H1 (cell line): ENCODE measurements at regions not wholly inside any gene's neighbourhood (a gene's known extent, or its start where the extent isn't known, plus 50 kb on each side); places are given as distances from the start of the nearest gene placed in this dataset.

Source experiments
- CTCF ChIA-PET: fragments of 300-600 bp; sonication (Branson Sonifier 250); formaldehyde crosslinking; loops from one replicate; lab custom pipeline; 2021; ENCODE audit not compliant: partially characterized antibody; lab: Charles Lee
- POLR2A ChIA-PET: fragments of 300-600 bp; sonication (Branson Sonifier 250); formaldehyde crosslinking; loops from one replicate; lab custom pipeline; 2021; ENCODE audit warnings: inconsistent platforms; ENCODE audit not compliant: partially characterized antibody; lab: Charles Lee
- DNase-seq, 2 experiments: peaks; one replicate each; pipeline versions ENCODE4 v3.0.0 to v3.0.0-alpha.2; 2010 to 2022; ENCODE audit warnings: low spot score in 2 of 2, low read depth in 1 of 2, mixed read lengths in 1 of 2
- FAIRE-seq: peaks from 2 replicates; lab custom pipeline; 2011; peaks lifted over from hg19 to GRCh38; lab: Jason Lieb, UNC
- H2AFZ ChIP-seq: 2 replicates; pipeline ENCODE4 v1.8.1; 2012; ENCODE audit warnings: low read length, inconsistent platforms
- H2AK5ac ChIP-seq: 2 replicates; pipeline ENCODE4 v1.6.1; 2013; ENCODE audit warnings: low read depth, low read length
- H2BK120ac ChIP-seq: replicated peaks from 2 replicates; pipeline ENCODE3; 2013; ENCODE audit warnings: low read depth, low read length, inconsistent platforms
- H2BK12ac ChIP-seq: 2 replicates; pipeline ENCODE4 v1.6.1; 2013; ENCODE audit warnings: low read depth, low read length
- H2BK15ac ChIP-seq: 2 replicates; pipeline ENCODE4 v1.6.1; 2013; ENCODE audit warnings: low read length
- H2BK20ac ChIP-seq: 2 replicates; pipeline ENCODE4 v1.6.1; 2013; ENCODE audit warnings: low read length
- H2BK5ac ChIP-seq: 2 replicates; pipeline ENCODE4 v1.6.1; 2013; ENCODE audit warnings: low read depth, low read length
- H3K14ac ChIP-seq: 2 replicates; pipeline ENCODE4 v1.6.1; 2013; ENCODE audit warnings: inconsistent platforms; ENCODE audit not compliant: insufficient read length
- H3K18ac ChIP-seq: 2 replicates; pipeline ENCODE4 v1.6.1; 2013; ENCODE audit warnings: low read length; ENCODE audit errors: extremely low read depth
- H3K23ac ChIP-seq: 2 replicates; pipeline ENCODE4 v1.6.1; 2013; ENCODE audit warnings: inconsistent platforms; ENCODE audit not compliant: insufficient read length
- H3K23me2 ChIP-seq: 2 replicates; pipeline ENCODE4 v1.6.1; 2013; ENCODE audit warnings: low read depth, low read length
- H3K27ac ChIP-seq: 2 replicates; pipeline ENCODE4 v1.6.1; 2011; ENCODE audit warnings: low read depth, low read length, inconsistent platforms
- H3K27me3 ChIP-seq, 4 experiments: replicated peaks in 1 of 4; 1 replicate in 1 of 4; 2 replicates in 3 of 4; pipeline versions ENCODE4 v1.6.1 to v1.8.1; 2011 to 2013; ENCODE audit warnings: low read length in 3 of 4, mild to moderate bottlenecking in 3 of 4, inconsistent platforms in 2 of 4, mixed read lengths in 2 of 4, moderate library complexity in 1 of 4; ENCODE audit not compliant: control insufficient read depth in 3 of 4, insufficient read depth in 3 of 4; ENCODE audit errors: extremely low read depth in 1 of 4
- H3K36me3 ChIP-seq, 4 experiments: 2 replicates each; pipeline versions ENCODE4 v1.6.1 to v1.8.1; 2011 to 2013; ENCODE audit warnings: mild to moderate bottlenecking in 4 of 4, low read length in 3 of 4, moderate library complexity in 2 of 4, control low read depth in 1 of 4, inconsistent platforms in 1 of 4; ENCODE audit not compliant: insufficient read depth in 4 of 4, control insufficient read depth in 2 of 4
- H3K4ac ChIP-seq: replicated peaks from 2 replicates; pipeline ENCODE3; 2013; ENCODE audit warnings: low read length, low read depth, mixed read lengths, inconsistent platforms; ENCODE audit not compliant: insufficient read length
- H3K4me1 ChIP-seq, 4 experiments: replicated peaks in 1 of 4; 1 replicate in 1 of 4; 2 replicates in 3 of 4; pipeline versions ENCODE4 v1.6.1 to v1.8.1; 2011 to 2013; ENCODE audit warnings: low read length in 3 of 4, inconsistent platforms in 2 of 4, mixed read lengths in 1 of 4; ENCODE audit not compliant: insufficient read depth in 4 of 4, control insufficient read depth in 3 of 4
- H3K4me2 ChIP-seq, 2 experiments: 2 replicates each; pipeline versions ENCODE4 v1.6.1 to v1.8.1; 2011 to 2013; ENCODE audit warnings: low read depth in 2 of 2, low read length in 2 of 2, control low read depth in 1 of 2, inconsistent platforms in 1 of 2, mild to moderate bottlenecking in 1 of 2; ENCODE audit not compliant: insufficient read depth in 1 of 2
- H3K4me3 ChIP-seq, 4 experiments: fragments of 200-600, 300-600 bp in 1 of 4; sonication (generic), shearing (Covaris generic), sonication (Bioruptor Twin) in 1 of 4; 2 replicates each; pipeline versions ENCODE4 v1.5.1 to v1.8.1; 2011 to 2016; ENCODE audit warnings: low read length in 4 of 4, low read depth in 3 of 4, control low read depth in 2 of 4, inconsistent platforms in 2 of 4, mild to moderate bottlenecking in 2 of 4, mixed read lengths in 1 of 4, moderate library complexity in 1 of 4; ENCODE audit not compliant: insufficient read depth in 2 of 4; ENCODE audit errors: extremely low read depth in 1 of 4
- H3K56ac ChIP-seq: replicated peaks from 2 replicates; pipeline ENCODE3; 2013; ENCODE audit warnings: low read depth, mild to moderate bottlenecking, mixed read lengths, low read length, inconsistent platforms; ENCODE audit not compliant: insufficient read length
- H3K79me1 ChIP-seq: 2 replicates; pipeline ENCODE4 v1.6.1; 2013; ENCODE audit warnings: low read depth, low read length, control low read depth
- H3K79me2 ChIP-seq, 2 experiments: 2 replicates each; pipeline versions ENCODE4 v1.6.1 to v1.8.1; 2012 to 2013; ENCODE audit warnings: low read length in 2 of 2, mild to moderate bottlenecking in 2 of 2, inconsistent platforms in 1 of 2; ENCODE audit not compliant: insufficient read depth in 2 of 2, control insufficient read depth in 1 of 2
- H3K9ac ChIP-seq, 4 experiments: replicated peaks in 1 of 4; 1 replicate in 1 of 4; 2 replicates in 3 of 4; pipeline versions ENCODE4 v1.6.1 to v1.8.1; 2011 to 2013; ENCODE audit warnings: low read depth in 3 of 4, low read length in 3 of 4, control low read depth in 2 of 4, mild to moderate bottlenecking in 2 of 4, moderate library complexity in 2 of 4, inconsistent platforms in 1 of 4; ENCODE audit errors: extremely low read depth in 1 of 4
- H3K9me3 ChIP-seq, 2 experiments: 2 replicates each; pipeline versions ENCODE4 v1.6.1 to v1.8.1; 2012 to 2013; ENCODE audit warnings: mild to moderate bottlenecking in 2 of 2, moderate library complexity in 2 of 2, control low read depth in 1 of 2, inconsistent platforms in 1 of 2, low read depth in 1 of 2, low read length in 1 of 2, mixed read lengths in 1 of 2; ENCODE audit not compliant: insufficient read depth in 2 of 2
- H4K20me1 ChIP-seq, 2 experiments: replicated peaks in 1 of 2; 2 replicates each; pipeline versions ENCODE3 to v1.8.1; 2011 to 2013; ENCODE audit warnings: inconsistent platforms in 2 of 2, low read length in 2 of 2, mild to moderate bottlenecking in 1 of 2; ENCODE audit not compliant: insufficient read depth in 2 of 2, control insufficient read depth in 1 of 2
- H4K5ac ChIP-seq: 2 replicates; pipeline ENCODE4 v1.6.1; 2013; ENCODE audit warnings: low read length, low read depth, mixed read lengths, inconsistent platforms; ENCODE audit not compliant: insufficient read length
- H4K8ac ChIP-seq: 2 replicates; pipeline ENCODE4 v1.8.0; 2013; ENCODE audit warnings: mild to moderate bottlenecking, moderate library complexity, low read length, inconsistent platforms; ENCODE audit not compliant: insufficient read depth; ENCODE audit errors: extremely low read depth
- H4K91ac ChIP-seq: replicated peaks from 2 replicates; pipeline ENCODE3; 2013; ENCODE audit warnings: low read length, mixed read lengths, inconsistent platforms; ENCODE audit not compliant: insufficient read length
- BACH1 ChIP-seq: IDR thresholded peaks from 2 replicates; pipeline ENCODE4 v1.6.1; 2012; ENCODE audit warnings: low read length, improper control_type of control experiment
- BRCA1 ChIP-seq: IDR thresholded peaks from 2 replicates; pipeline ENCODE4 v1.6.1; 2012; ENCODE audit warnings: low read depth, low read length, improper control_type of control experiment
- CEBPB ChIP-seq: IDR thresholded peaks from 2 replicates; pipeline ENCODE4 v1.6.1; 2012; ENCODE audit warnings: low read depth, low read length
- CREB1 ChIP-seq: IDR thresholded peaks from 2 replicates; pipeline ENCODE4 v1.6.1; 2012; ENCODE audit warnings: inconsistent platforms
- EGR1 ChIP-seq: IDR thresholded peaks from 2 replicates; pipeline ENCODE4 v1.6.1; 2011; ENCODE audit warnings: low read depth, low read length, borderline replicate concordance
- EP300 ChIP-seq, 2 experiments: IDR thresholded peaks; 1 replicate in 1 of 2; 2 replicates in 1 of 2; pipeline ENCODE4 v1.6.1; 2011 to 2012; ENCODE audit warnings: low read depth in 2 of 2, low read length in 2 of 2, mild to moderate bottlenecking in 2 of 2, borderline replicate concordance in 1 of 2, inconsistent platforms in 1 of 2, moderate library complexity in 1 of 2
- FOSL1 ChIP-seq: IDR thresholded peaks from 2 replicates; pipeline ENCODE4 v1.6.1; 2011; ENCODE audit warnings: mild to moderate bottlenecking, low read depth, low read length, moderate library complexity; ENCODE audit not compliant: insufficient read depth
- GABPA ChIP-seq: IDR thresholded peaks from 2 replicates; pipeline ENCODE4 v1.6.1; 2011; ENCODE audit warnings: mild to moderate bottlenecking, low read length, moderate library complexity, borderline replicate concordance; ENCODE audit not compliant: insufficient read depth
- HDAC6 ChIP-seq: IDR thresholded peaks from one replicate; pipeline ENCODE4 v1.7.1; 2012; ENCODE audit warnings: low read depth, mild to moderate bottlenecking, inconsistent platforms, low read length, moderate library complexity
- KDM5A ChIP-seq: fragments of 200-600 bp; IDR thresholded peaks from 2 replicates; pipeline ENCODE4 v1.7.1; 2012; ENCODE audit warnings: mild to moderate bottlenecking, low read length, inconsistent platforms, mixed read lengths
- POU5F1 ChIP-seq: IDR thresholded peaks from 2 replicates; pipeline ENCODE4 v1.6.1; 2011; ENCODE audit warnings: low read depth, mild to moderate bottlenecking, low read length, moderate library complexity
- RFX5 ChIP-seq: IDR thresholded peaks from 2 replicates; pipeline ENCODE4 v1.6.1; 2011; ENCODE audit warnings: low read depth, low read length, improper control_type of control experiment, borderline replicate concordance
- SIN3A ChIP-seq, 2 experiments: IDR thresholded peaks in 1 of 2; conservative IDR thresholded peaks in 1 of 2; 2 replicates each; pipeline ENCODE4 v1.6.1; 2011 to 2012; ENCODE audit warnings: low read length in 2 of 2, improper control_type of control experiment in 1 of 2, low read depth in 1 of 2, mild to moderate bottlenecking in 1 of 2
- SP4 ChIP-seq: IDR thresholded peaks from 2 replicates; pipeline ENCODE4 v1.6.1; 2012; ENCODE audit warnings: low read length, inconsistent platforms
- TBP ChIP-seq: IDR thresholded peaks from 2 replicates; pipeline ENCODE4 v1.6.1; 2011; ENCODE audit warnings: low read depth, low read length, improper control_type of control experiment
- ZNF274 ChIP-seq: IDR thresholded peaks from 2 replicates; pipeline ENCODE4 v1.7.0; 2012; ENCODE audit warnings: low read length, borderline replicate concordance; ENCODE audit errors: extremely low read depth
- WGBS, 2 experiments: shearing (Covaris generic) in 1 of 2; methylation state at CpG; one replicate each; pipeline versions ENCODE4 v1.1.6 to v1.1.7; 2013 to 2015; ENCODE audit warnings: low lambda C conversion rate in 2 of 2, mixed read lengths in 2 of 2, inconsistent platforms in 1 of 2, low coverage in 1 of 2, missing lambda C conversion rate in 1 of 2; ENCODE audit not compliant: insufficient replicate concordance in 2 of 2, insufficient coverage in 1 of 2, insufficient read length in 1 of 2; ENCODE audit errors: extremely low coverage in 1 of 2, missing lambda C conversion rate in 1 of 2; 5-methylcytosine and 5-hydroxymethylcytosine counted together

GRCh38 chr4:182169572-182169971 lies 73.6 kb upstream of the TENM3 start:
- H2BK12ac ChIP-seq, result no peak overlapping the region
- no peak overlapping the region for H3K9ac ChIP-seq
- no peak overlapping the region for H3K14ac ChIP-seq
- FAIRE-seq (no peak), DNase-seq (no peak)
- 81% methylated on average over 5 of the region's 5 CpGs; no CpG with 5 or more reads in 1 of the 2 experiments for WGBS, 2 experiments
- no peak overlapping the region for H3K4me2 ChIP-seq
- no peak overlapping the region for H2AFZ ChIP-seq
- H3K18ac ChIP-seq, result no peak overlapping the region
- H3K56ac ChIP-seq, result no peak overlapping the region
- ChIA-PET CTCF (interaction anchor here (1.2 kb wide), 1 partner anchor 9 kb away, joined by 3 read pairs; no protein-coding TSS in a partner anchor), POLR2A (interaction anchor here (1.2 kb wide), 1 partner anchor 15 kb away, joined by 3 read pairs; no protein-coding TSS in a partner anchor)
- no peaks in the 10 kb centered on the region for H3K36me3 ChIP-seq
- no peaks in the 10 kb centered on the region for H3K23me2 ChIP-seq
- no peak overlapping the region for H2AK5ac ChIP-seq
- no peak overlapping the region for H2BK5ac ChIP-seq
- H2BK20ac ChIP-seq, result no peak overlapping the region
- H3K27me3 ChIP-seq, result no peaks in the 10 kb centered on the region
- no peak overlapping the region for H3K4me3 ChIP-seq
- H4K91ac ChIP-seq, result no peak overlapping the region
- no peak overlapping the region for H4K5ac ChIP-seq
- no peak overlapping the region for H3K4ac ChIP-seq
- H3K79me2 ChIP-seq, result peaks cover 0 to 30% of the 10 kb centered on the region in 2 experiments; a peak in 2 of 4 replicates
- H3K9me3 ChIP-seq, result no peaks in the 10 kb centered on the region
- no peaks in the 10 kb centered on the region for H3K79me1 ChIP-seq
- H3K4me1 ChIP-seq, result no peaks in the 10 kb centered on the region
- no peak overlapping the region for H3K23ac ChIP-seq
- H4K20me1 ChIP-seq, result no peaks in the 10 kb centered on the region
- H4K8ac ChIP-seq, result no peak overlapping the region
- H3K27ac ChIP-seq, result no peak overlapping the region
- H2BK15ac ChIP-seq, result no peak overlapping the region
- H2BK120ac ChIP-seq, result no peak overlapping the region
- TF ChIP-seq BRCA1, result no peak
- no peak for TF ChIP-seq EGR1
- TF ChIP-seq EP300 (IDR thresholded peaks at IDR 0.05; ENCODE audit: borderline replicate concordance in 1 of 2, low read depth in 2 of 2, low read length in 2 of 2), result no peak
- TF ChIP-seq FOSL1, result no peak
- no peak for TF ChIP-seq KDM5A
- no peak for TF ChIP-seq BACH1
- no peak for TF ChIP-seq POU5F1
- no peak for TF ChIP-seq GABPA
- no peak for TF ChIP-seq HDAC6
- no peak for TF ChIP-seq SP4
- TF ChIP-seq TBP, result no peak
- no peak for TF ChIP-seq RFX5
- no peak for TF ChIP-seq SIN3A (conservative IDR thresholded peaks at IDR 0.05 in 1 of 2, IDR thresholded peaks at IDR 0.05 in 1 of 2; ENCODE audit: low read depth in 1 of 2, low read length in 2 of 2)
- no peak for TF ChIP-seq ZNF274
- no peak for TF ChIP-seq CEBPB
- TF ChIP-seq CREB1, result no peak
